ENCODE measurements at regions not wholly inside any gene's neighbourhood (a gene's known extent, or its start where the extent isn't known, plus 50 kb on each side); places are given as distances from the start of the nearest gene placed in this dataset.
"Not testable (repeated sequence)": the region's sequence is repeated elsewhere in the genome, so short reads cannot be mapped to it uniquely, and the experiment has no call there.

DNA sequence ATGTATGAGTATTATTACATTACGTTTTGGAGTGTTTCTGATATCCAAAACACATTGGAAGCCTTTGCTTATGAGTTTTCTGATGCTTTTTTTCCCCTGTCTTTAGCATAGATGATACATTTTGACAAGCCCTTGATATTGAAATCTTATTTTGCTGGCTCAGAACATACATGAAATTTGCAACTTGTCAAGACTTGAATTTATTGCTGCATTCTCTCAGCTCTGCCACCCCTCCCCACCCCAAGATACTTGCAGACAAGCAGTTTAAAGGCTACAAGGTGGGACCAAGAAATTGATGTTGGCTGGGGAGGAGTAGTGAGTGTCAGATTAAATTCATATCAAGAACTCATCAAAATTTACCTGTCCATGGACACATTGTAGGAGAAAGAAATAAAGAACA lies 160.2 kb downstream of the GJA1 start:
- no peak for DNase-seq (ENCODE audit: low spot score)

DNA sequence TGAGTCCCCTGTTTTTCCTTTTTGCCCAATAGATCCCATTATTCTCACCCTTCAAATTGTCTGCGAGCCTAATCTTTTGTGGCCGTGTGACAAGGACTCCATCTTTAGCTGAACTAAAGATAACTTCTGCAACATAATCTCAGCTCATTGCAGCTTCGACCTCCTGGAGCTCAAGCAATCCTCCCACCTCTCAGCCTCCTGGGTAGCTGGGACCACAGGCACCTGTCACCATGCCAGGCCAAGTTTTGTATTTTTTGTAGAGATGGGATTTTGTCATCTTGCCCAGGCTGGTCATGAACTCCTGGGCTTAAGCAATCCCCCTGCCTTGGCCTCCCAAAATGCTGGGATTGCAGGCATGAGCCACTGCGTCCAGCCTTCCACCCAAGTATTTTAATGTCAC lies 161.0 kb downstream of the GJA1 start:
- no peak for DNase-seq (ENCODE audit: low spot score)

DNA sequence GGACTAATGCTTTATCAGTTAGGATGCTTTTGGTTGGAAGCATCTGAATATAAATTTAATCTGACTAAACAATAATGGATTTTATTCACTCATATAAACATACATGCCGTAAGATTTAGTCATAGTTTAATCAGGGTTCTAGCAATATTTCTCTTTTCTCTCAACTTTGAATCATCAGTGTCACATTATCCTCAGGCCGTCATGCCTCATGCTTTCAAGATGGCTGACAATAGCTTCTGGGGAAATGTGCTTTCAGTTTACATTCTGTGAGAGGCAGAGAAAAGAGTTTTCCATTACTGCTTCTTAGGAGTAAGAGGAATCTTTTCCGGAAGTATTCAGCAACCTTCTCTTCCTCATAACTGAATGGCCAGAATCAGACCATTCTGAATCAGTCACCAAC lies 162.2 kb downstream of the GJA1 start:
- DNase-seq (ENCODE audit: low spot score) = no peak

DNA sequence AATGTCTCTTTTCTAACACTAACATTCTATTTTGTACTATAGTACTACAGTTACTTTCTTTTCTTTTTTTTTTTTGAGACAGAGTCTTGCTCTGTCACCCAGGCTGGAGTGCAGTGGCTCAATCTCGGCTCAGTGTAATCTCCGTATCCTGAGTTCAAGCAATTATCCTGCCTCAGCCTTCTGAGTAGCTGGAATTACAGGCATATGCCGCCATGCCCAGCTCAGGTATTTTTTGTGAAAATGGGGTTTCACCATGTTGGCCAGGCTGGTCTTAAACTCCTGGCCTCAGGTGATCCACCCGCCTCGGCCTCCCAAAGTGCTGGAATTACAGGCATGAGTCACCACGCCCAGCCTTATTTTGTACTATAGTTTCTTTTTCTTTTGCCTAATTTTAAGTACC lies 163.9 kb downstream of the GJA1 start:
- DNase-seq (ENCODE audit: low spot score) = not testable (repeated sequence)

DNA sequence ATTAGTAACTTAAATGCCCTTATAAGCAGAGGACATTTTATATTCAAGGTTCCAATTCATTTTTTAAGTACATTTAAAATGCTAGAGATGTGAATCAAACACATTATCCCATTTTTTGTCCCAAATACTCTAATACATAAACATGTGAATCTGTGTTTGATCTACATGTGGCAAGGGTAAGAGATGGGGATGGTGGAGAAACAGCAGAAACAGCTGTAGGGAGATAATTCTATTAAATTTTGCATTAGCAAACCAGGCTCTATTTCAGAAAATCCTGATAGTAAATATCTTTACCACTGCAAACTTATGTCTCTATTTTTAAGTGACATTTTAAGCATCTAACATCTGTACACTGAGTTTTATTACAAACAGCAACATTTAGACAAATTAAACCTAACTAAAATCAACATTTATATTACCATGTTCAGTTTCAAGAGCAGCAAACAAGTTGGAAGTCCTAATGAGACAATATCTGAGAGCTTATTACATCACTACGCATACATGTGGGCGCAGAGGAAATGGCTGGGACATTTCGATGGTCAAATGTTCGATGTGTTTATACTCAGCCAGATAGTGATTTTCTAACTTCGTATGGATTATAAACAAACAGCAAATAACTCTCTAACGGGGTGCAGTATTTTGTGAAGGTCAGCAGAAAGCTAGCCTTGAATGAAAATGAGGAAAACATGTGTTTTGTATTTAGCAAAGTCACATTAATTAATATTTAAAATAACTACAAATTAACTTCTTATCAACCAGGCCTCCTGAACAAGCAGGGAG lies 165.1 kb downstream of the GJA1 start:
- no peak for DNase-seq (ENCODE audit: low spot score)

DNA sequence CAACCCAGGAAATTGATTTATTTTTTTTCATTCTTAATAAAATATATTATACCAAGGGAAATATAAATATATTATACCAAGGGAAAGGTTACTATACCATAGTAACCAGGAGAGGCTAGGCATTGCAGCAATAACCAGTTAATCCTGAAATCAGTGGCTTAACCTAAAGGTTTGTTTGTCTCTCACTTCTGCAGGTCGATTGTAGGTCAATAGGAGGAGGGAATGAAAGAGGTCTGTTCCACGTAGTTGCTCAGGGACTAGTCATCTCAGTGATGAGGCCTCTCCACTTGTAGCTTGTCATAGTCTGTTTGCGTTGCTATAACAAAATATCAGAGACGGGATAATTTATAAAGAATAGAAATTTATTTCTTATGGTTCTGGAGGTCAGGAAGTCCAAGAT lies 168.0 kb downstream of the GJA1 start:
- DNase-seq (ENCODE audit: low spot score) = no peak

DNA sequence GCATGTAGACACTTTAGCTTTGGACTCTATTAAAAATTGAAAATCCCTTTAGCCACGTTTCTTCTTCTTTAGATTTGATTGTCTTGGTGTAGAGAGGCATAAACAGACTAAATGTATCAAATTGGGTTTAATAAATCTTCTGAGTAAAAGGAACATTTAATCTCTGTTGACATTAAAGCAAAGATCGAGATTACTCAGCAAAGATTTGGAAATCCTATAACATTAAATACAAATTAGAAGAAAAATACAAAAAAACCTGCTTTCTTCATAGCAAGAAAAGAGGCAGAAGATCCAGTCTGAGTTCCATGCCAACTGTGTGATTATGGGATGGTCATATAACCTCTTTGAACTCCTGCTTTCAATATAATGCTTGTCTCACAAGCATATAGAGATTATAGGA lies 172.3 kb downstream of the GJA1 start:
- no peak for DNase-seq (ENCODE audit: low spot score)

DNA sequence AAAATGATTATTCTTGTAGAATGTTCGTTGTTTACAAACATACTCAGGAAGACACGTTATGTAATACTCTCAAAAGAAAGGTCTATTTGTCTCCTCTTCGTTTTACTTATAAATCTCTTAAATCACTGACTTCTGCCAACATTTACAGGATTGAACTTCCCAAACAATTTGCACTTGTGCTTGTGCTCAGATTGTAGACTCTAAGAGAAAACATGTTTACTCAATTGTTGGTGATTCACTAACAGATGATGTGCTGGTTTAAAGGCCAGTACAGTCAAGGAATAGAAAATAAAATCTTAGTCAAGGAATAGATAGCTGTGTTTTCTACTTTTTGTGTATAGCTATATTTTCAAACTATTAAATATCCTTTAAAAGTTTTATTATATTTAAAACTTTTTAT lies 172.8 kb downstream of the GJA1 start:
- no peak for DNase-seq (ENCODE audit: low spot score)

DNA sequence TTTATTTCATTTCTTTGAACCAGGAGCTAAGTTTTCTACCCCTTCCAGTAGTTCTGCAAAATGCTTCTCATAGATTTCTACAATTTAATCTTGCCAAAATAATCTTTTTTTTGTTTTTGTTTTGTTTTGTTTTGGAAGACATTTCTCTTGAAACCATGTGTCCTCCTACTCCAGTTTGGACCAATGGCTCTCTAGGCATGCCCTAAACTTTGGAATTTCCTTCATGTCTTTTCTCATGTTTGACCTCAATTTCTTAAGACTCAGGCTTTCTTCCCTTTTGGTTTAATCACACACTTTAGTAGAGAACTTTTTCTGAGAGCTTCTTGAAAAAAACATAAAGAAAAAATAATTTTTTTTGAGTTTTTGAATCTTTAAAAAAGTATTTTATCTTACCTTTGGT lies 173.8 kb downstream of the GJA1 start:
- DNase-seq (ENCODE audit: low spot score) = no peak

DNA sequence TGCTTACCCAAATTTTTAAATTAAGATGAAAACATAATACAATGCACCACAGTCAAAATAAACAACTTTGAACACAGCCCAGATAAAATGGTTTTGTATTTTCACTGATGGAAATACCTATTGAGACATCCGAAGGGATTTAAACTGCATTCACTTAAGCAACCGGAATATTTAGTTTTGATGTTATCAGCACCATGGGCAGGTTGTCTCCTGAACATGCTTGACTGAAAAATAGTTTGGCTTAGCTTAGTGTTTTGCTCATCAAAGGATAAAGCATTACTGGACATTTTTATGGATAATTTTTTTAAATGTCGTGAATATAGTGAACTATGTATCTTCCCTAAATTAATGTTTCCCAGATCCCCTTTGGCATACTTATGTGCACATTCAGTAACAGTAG lies 177.5 kb downstream of the GJA1 start:
- DNase-seq (ENCODE audit: low spot score) = no peak

DNA sequence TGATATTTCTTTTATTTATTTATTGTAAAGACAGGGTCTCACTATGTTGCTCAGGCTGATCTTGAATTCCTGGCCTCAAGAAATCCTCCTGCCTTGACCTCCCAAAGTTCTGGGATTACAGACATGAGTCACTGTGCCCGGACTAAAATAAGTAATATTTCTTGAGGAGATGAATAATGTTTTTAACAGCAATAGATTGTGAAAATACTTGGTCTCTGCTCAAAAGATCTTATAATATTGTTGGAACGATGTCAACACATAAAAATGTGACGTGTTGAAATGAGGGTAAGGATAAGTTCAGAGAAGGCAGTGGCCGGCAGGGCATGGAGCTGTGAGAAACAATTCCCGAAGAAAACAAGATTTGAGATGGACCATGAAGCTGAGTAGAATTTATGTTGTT lies 178.7 kb downstream of the GJA1 start:
- DNase-seq (ENCODE audit: low spot score) = no peak

DNA sequence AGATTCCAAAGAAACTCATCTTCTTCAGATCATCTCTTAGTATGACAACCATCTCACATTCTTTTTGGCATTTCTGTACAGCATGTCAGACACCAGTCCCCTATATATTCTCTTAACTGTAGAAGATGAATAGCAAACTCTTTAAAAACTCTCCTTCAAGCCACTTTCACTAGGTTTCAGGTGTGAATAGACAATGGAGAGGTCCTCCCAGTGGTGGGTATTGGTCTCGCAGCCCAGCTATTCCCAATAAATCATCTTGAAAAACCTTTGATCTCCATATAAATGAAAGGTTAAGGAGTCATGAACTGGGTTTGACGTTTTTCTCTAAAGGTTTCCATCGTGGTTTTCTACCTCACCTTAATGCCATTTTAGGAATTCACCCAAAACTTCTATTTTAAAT lies 180.0 kb downstream of the GJA1 start:
- DNase-seq (ENCODE audit: low spot score) = no peak

DNA sequence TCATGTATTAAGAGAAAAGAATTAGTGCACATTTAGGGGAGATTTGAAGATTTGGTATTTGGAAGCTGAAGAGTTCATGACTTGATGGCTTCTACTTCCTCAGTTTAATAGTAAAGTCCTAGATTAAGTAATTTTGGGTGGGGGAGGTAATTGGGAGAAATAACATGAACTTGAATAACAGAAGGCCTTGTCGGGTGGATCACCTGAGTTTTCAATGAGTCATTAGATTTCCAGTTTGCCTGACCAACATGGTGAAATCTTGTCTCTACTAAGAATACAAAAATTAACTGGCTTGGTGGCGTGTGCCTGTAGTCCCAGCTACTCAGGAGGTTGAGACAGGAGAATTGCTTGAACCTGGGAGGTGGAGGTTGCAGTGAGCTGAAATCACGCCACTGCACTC lies 181.0 kb downstream of the GJA1 start:
- no peak for DNase-seq (ENCODE audit: low spot score)

DNA sequence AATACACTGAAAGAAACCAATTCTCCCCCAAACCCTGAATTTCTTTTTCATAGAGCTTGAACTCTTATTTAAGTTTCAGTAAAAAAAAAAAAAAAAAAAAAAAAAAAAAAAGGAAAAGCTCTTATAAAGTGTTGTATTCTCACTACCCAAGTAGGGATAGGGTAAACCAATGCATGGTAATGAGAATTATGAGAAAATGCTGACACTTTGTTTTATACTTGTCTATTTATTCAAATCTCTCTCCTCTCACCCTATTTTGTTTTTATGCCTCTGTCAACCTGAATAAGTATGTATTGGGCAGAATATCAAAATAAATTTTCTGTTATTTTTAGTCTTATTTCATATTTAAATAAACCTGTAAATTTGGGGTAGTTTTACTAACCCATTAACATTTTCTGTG lies 181.9 kb downstream of the GJA1 start:
- no peak for DNase-seq (ENCODE audit: low spot score)

DNA sequence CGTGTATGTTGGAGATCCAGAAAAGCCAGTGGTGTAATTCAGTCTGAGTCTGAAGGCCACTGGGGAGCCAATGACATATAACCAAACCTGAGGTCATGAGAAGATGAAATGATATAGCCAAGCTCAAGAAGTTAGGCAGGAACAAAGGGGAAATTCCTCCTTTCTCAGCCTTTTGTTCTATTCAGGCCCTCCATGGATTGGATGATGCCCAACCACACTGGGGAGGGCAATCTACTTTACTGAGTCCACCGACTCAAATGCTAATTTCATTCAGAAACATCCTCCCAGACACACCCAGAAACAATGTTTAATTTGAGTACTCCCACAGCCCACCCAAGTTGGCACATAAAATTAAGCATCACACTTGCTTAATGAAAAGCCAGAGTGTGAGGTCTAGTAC lies 183.6 kb downstream of the GJA1 start:
- DNase-seq (ENCODE audit: low spot score) = no peak

DNA sequence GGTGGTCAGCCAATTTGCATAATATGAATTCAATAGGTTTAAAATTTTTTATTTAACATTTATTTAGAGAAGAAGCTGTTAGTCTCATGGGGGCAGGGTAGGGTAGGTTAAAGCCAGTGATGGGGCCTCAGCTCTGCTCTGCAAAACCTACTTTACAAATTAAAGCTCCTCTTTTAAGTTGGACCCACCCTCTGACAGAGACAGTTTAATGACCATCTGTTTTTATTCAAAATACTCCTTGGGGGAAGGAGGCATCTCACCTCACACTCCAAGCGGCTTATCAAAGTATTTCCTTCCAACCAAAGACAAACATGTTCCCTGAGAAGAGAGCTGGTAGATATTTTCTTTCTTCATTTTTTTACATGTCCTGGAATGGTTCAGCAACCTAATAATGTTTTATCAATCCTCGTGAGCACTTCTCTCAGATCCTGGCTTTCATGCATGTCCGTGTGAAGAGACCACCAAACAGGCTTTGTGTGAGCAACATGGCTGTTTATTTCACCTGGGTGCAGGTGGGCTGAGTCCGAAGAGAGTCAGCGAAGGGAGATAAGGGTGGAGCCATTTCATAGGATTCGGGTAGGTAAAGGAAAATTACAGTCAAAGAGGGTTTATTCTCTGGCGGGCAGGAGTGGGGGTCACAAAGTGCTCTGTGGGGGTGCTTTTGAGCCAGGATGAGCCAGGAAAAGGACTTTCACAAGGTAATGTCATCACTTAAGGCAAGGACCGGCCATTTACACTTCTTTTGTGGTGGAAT lies 184.7 kb downstream of the GJA1 start:
- DNase-seq (ENCODE audit: low spot score) = no peak

DNA sequence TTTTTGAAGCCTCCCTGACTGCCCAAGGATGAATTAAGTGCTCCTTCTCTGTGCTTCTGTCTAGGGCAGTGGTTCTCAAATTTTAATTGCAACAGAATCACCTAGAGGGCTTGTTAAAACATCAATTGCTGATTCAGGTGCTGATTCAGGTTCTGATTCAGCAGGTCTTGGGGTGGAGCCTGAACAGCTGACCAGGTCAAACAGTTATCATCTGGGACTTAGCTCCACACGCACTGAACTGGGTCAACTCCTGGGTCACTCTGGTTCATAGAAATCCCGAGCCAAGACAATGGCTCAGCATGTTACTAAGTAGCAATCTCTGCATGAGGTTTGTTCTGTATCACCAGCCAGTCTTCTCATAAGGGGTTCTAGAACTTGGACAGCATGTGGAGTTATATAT lies 192.3 kb downstream of the GJA1 start:
- DNase-seq (ENCODE audit: low spot score) = no peak

DNA sequence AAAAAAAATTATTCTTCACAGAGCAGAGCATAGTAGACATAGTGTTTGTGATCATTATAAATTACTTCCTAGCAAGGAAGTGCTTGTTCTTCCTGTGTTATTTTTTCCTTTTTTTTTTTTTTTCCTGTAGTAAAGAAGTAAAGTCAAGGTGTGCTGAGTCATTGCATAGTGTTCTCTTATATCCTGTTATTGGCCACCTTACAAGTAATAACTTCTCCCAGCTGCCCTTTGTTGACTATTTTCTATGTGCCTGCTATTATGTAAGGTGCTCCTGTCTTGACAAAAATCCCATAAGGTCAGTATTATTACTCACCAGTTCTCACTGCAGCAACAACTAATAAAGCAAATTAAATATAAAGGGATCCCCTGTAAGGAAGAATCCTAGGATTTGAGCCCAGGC lies 195.3 kb downstream of the GJA1 start:
- DNase-seq (ENCODE audit: low spot score) = no peak

DNA sequence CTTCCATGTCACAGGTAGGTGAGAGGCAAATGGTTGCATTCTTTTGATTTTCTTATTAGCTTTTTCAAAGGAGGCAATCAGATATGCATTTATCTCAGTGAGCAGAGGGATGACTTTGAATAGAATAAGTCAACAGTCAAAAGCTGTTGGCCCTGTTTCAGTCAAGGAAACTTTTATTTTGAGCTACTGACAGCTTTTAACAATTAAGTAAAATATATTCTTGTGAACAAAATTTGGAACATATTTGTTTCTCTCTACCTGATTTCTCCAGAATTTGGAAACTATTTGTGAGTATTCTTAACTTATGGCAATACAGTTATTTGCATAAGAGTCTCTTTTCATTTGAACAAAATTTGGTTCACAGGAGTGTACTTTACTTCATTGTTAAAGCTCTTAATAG lies 196.3 kb downstream of the GJA1 start:
- DNase-seq (ENCODE audit: low spot score) = not testable (repeated sequence)

DNA sequence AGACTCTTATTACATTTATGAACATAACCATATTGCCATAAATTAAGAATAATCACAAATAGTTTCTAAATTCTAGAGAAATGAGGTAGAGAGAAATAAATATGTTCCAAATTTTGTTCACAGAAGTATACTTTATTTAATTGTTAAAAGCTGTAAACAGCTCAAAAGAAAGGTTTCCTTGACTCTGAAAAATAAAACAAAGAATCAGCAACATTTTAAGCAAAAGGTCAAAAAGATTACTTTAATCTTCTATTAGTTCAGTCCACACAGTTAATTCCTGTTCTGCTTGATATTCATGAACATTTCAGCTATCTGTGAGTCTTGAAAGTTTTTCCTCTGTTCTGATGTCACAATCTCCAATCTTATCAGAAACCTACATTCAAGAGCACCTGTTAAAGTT lies 197.9 kb downstream of the GJA1 start:
- DNase-seq (ENCODE audit: low spot score) = no peak

DNA sequence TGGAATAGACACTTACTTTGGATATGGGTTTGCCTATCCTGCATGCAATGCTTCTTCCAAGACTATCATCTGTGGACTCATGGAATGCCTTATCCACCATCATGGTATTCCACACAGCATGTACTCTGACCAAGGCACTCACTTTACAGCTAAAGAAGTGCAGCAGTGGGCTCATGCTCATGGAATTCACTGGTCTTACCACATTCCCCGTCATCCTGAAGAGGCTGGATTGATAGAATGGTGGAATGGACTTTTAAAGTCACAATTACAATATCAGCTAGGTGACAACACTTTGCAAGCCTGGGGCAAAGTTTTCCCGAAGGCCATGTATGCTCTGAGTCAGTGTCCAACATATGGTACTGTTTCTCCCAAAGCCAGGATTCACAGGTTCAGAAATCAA lies 199.1 kb downstream of the GJA1 start:
- DNase-seq (ENCODE audit: low spot score) = not testable (repeated sequence)

DNA sequence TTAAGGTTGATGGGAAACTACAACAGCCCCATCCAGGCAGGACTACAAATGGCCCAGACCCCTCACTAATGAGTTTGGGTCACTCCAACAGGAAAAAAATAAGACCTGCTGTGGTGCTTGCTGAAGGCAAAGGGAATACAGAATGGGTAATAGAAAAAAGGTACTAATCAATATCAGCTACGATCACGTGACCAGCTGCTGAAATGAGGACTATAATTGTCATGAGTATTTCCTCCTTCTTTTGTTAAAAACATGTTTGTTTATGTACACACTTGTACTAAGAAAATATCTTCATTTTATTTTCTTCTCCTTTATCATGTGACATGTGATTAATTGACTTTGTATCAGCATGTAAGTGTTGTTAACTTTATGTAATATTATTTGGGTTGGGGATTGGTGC lies 199.9 kb downstream of the GJA1 start:
- no peak for DNase-seq (ENCODE audit: low spot score)

DNA sequence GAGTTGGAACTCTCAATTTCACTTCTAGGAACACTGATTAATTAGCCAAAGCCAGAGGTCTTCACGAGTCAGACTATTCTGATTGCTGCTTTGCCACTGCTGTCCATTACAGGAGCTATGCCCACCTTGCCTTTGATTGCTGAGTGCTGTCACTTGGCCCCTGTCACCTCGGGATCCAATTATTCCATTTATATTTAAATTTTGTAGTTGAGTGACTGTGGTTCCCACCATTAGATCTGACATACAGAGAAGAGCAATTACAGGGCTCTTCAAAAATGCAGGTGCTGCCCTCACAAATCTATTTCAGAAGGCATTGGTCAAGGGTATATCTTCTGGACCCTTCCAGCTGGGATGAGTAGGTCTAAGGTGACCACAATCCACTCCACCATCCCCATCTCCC lies 200.8 kb downstream of the GJA1 start:
- DNase-seq (ENCODE audit: low spot score) = not testable (repeated sequence)

DNA sequence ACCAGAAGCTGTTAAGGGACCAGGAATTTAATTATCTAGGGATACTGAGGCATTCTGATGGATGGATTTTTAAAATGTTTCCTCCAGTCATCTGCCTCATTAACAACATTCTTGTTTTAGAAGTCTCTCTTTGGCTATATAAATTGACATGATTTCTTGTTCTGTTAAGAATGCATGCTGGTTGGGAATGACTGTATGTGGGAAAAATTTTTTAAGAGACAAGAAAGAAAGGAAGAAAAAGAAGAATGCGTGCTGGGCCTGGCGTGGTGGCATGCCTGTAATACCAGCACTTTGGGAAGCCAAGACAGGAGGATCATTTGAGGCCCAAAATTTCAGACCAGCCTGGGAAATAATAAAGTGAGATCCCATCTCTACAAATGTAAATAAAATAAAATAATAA lies 203.6 kb downstream of the GJA1 start:
- no peak for DNase-seq (ENCODE audit: low spot score)

Measured in SW480 (cell line).